A549 (cell line): ENCODE measurements at regions not wholly inside any gene's neighbourhood (a gene's known extent, or its start where the extent isn't known, plus 50 kb on each side); places are given as distances from the start of the nearest gene placed in this dataset.

Experiments
- ATAC-seq, 2 experiments: fragments of 200-7000 bp in 1 of 2; fragments of >200 bp in 1 of 2; cut with Nextera tagmentation in 1 of 2; cut with Tn5 transposase in 1 of 2; 3 replicates each; pipeline versions ENCODE4 v1.8.0 to v1.9.1; 2018 to 2020; ENCODE audit warnings: mild to moderate bottlenecking in 1 of 2, moderate library complexity in 1 of 2
- CTCF ChIA-PET: fragments of 300-600 bp; sonication (Branson Sonifier 250); formaldehyde crosslinking; extraction: SDS; loops from one replicate; lab custom pipeline; 2021; ENCODE audit warnings: antibody characterized with exemption, inconsistent platforms; lab: Yijun Ruan, JAX
- POLR2A ChIA-PET: fragments of 350-600 bp; formaldehyde crosslinking; extraction: SDS; loops from one replicate; lab custom pipeline; 2021; ENCODE audit warnings: antibody characterized with exemption, inconsistent platforms; lab: Yijun Ruan, JAX
- DNase-seq, 2 experiments: peaks; one replicate each; pipeline versions ENCODE4 v3.0.0 to v3.0.0-alpha.2; 2011 to 2016; ENCODE audit warnings: low read depth in 1 of 2, low spot score in 1 of 2
- FAIRE-seq: peaks from 2 replicates; lab custom pipeline; 2011; peaks lifted over from hg19 to GRCh38; lab: Jason Lieb, UNC
- H3K27ac ChIP-seq, 2 experiments: fragments of >200 bp; sonication (Bioruptor Twin); formaldehyde crosslinking; 3 replicates each; pipeline ENCODE4 v1.5.1; 2016 to 2017
- H3K4me1 ChIP-seq: fragments of >200 bp; sonication (Bioruptor Twin); formaldehyde crosslinking; 3 replicates; pipeline ENCODE4 v1.6.1; 2016
- H3K4me2 ChIP-seq: fragments of >200 bp; sonication (Bioruptor Twin); formaldehyde crosslinking; 3 replicates; pipeline ENCODE4 v1.6.1; 2016
- H3K4me3 ChIP-seq: fragments of >200 bp; sonication (Bioruptor Twin); formaldehyde crosslinking; 3 replicates; pipeline ENCODE4 v1.5.1; 2016
- H3K9me3 ChIP-seq: fragments of >200 bp; sonication (Bioruptor Twin); formaldehyde crosslinking; 3 replicates; pipeline ENCODE4 v1.6.1; 2016
- BCL3 ChIP-seq: fragments of >200 bp; sonication (Bioruptor Twin); formaldehyde crosslinking; IDR thresholded peaks from 3 replicates; pipeline ENCODE4 v1.6.1; 2016
- BHLHE40 ChIP-seq: IDR thresholded peaks from 2 replicates; pipeline ENCODE4 v1.6.1; 2012; ENCODE audit warnings: low read depth, low read length, inconsistent platforms
- CBX2 ChIP-seq: fragments of 200-600 bp; sonication (generic); IDR thresholded peaks from 2 replicates; pipeline ENCODE4 v1.6.1; 2016; ENCODE audit warnings: low read depth, mild to moderate bottlenecking, borderline replicate concordance
- CEBPB ChIP-seq, 2 experiments: fragments of >200 bp in 1 of 2; sonication (Bioruptor Twin) in 1 of 2; formaldehyde crosslinking in 1 of 2; IDR thresholded peaks; 2 replicates each; pipeline ENCODE4 v1.6.1; 2012 to 2016
- CHD2 ChIP-seq: fragments of 150-350 bp; IDR thresholded peaks from 2 replicates; pipeline ENCODE4 v1.6.1; 2014; ENCODE audit warnings: low read length; ENCODE audit not compliant: partially characterized antibody
- CTCF ChIP-seq: fragments of >200 bp; sonication (Bioruptor Twin); formaldehyde crosslinking; IDR thresholded peaks from 3 replicates; pipeline ENCODE4 v1.5.1; 2016
- EHF ChIP-seq: fragments of 250-450 bp; sonication (Bioruptor Pico); IDR thresholded peaks from 2 replicates; pipeline ENCODE4 v1.5.0; 2020; ENCODE audit warnings: mild to moderate bottlenecking
- EHMT2 ChIP-seq: fragments of 200-600 bp; sonication (generic); IDR thresholded peaks from 2 replicates; pipeline ENCODE4 v1.6.1; 2016; ENCODE audit warnings: antibody characterized with exemption, low read depth, mild to moderate bottlenecking, moderate library complexity
- EP300 ChIP-seq, 2 experiments: fragments of >200 bp; sonication (Bioruptor Twin); formaldehyde crosslinking; IDR thresholded peaks; 2 replicates in 1 of 2; 3 replicates in 1 of 2; pipeline ENCODE4 v1.6.1; 2016 to 2017
- ESRRA ChIP-seq: fragments of 150-350 bp; IDR thresholded peaks from 2 replicates; pipeline ENCODE4 v1.6.1; 2014; ENCODE audit warnings: mild to moderate bottlenecking, low read length, borderline replicate concordance
- GATA3 ChIP-seq: IDR thresholded peaks from 2 replicates; pipeline ENCODE4 v1.6.1; 2012; ENCODE audit warnings: borderline replicate concordance
- HDAC2 ChIP-seq: fragments of 200-600 bp; sonication (generic); IDR thresholded peaks from 2 replicates; pipeline ENCODE4 v1.6.1; 2016
- HES2 ChIP-seq: fragments of >200 bp; sonication (Bioruptor Twin); formaldehyde crosslinking; IDR thresholded peaks from 2 replicates; pipeline ENCODE4 v1.6.1; 2016
- HOXA7 ChIP-seq: fragments of 250-450 bp; sonication (Bioruptor Pico); IDR thresholded peaks from 2 replicates; pipeline ENCODE4 v1.5.0; 2020; ENCODE audit warnings: mild to moderate bottlenecking, moderate library complexity
- HOXB5 ChIP-seq: fragments of 250-450 bp; sonication (Bioruptor Pico); IDR thresholded peaks from 2 replicates; pipeline ENCODE4 v1.5.0; 2020; ENCODE audit warnings: mild to moderate bottlenecking, moderate library complexity
- JUNB ChIP-seq: fragments of >200 bp; sonication (Bioruptor Twin); formaldehyde crosslinking; IDR thresholded peaks from 2 replicates; pipeline ENCODE4 v1.6.1; 2016
- KDM1A ChIP-seq: fragments of 200-600 bp; sonication (generic); IDR thresholded peaks from 2 replicates; pipeline ENCODE4 v1.6.1; 2016; ENCODE audit warnings: low read depth, mild to moderate bottlenecking
- MAFK ChIP-seq: fragments of 450-650 bp; IDR thresholded peaks from 2 replicates; pipeline ENCODE4 v1.6.1; 2014; ENCODE audit not compliant: partially characterized antibody
- MAX ChIP-seq: IDR thresholded peaks from 2 replicates; pipeline ENCODE4 v1.6.1; 2012
- NFE2L2 ChIP-seq: fragments of 150-350 bp; conservative IDR thresholded peaks from 2 replicates; pipeline ENCODE4 v1.6.1; 2014; ENCODE audit warnings: low read length
- NR3C1 ChIP-seq: fragments of >200 bp; sonication (Bioruptor Twin); formaldehyde crosslinking; IDR thresholded peaks from 3 replicates; pipeline ENCODE4 v1.6.1; 2017
- PBX3 ChIP-seq: IDR thresholded peaks from 2 replicates; pipeline ENCODE4 v1.6.1; 2012
- PHF8 ChIP-seq: fragments of 200-600 bp; sonication (generic); IDR thresholded peaks from 2 replicates; pipeline ENCODE4 v1.6.1; 2016; ENCODE audit warnings: low read depth, mild to moderate bottlenecking, antibody characterized with exemption, moderate library complexity, borderline replicate concordance
- POLR2A ChIP-seq: IDR thresholded peaks from 2 replicates; pipeline ENCODE4 v1.6.1; 2012; ENCODE audit warnings: mild to moderate bottlenecking, low read length
- RARB ChIP-seq: fragments of 250-450 bp; sonication (Bioruptor Pico); IDR thresholded peaks from 2 replicates; pipeline ENCODE4 v1.8.0; 2021; ENCODE audit warnings: mild to moderate bottlenecking, moderate library complexity
- REST ChIP-seq: fragments of 200-600 bp; sonication (generic); IDR thresholded peaks from 2 replicates; pipeline ENCODE4 v1.6.1; 2016; ENCODE audit warnings: antibody characterized with exemption, mild to moderate bottlenecking, moderate library complexity
- RNF2 ChIP-seq: fragments of 200-600 bp; sonication (generic); IDR thresholded peaks from 2 replicates; pipeline ENCODE4 v1.6.1; 2016; ENCODE audit warnings: low read depth, mild to moderate bottlenecking, antibody characterized with exemption, moderate library complexity, borderline replicate concordance
- SMC3 ChIP-seq: fragments of >200 bp; sonication (Bioruptor Twin); formaldehyde crosslinking; IDR thresholded peaks from 3 replicates; pipeline ENCODE4 v1.6.1; 2018; ENCODE audit warnings: inconsistent platforms
- SREBF2 ChIP-seq: fragments of 450-650 bp; IDR thresholded peaks from 2 replicates; pipeline ENCODE4 v1.6.1; 2014; ENCODE audit warnings: mild to moderate bottlenecking, moderate library complexity
- TP53 ChIP-seq: fragments of 250-450 bp; sonication (Bioruptor Pico); IDR thresholded peaks from 2 replicates; pipeline ENCODE4 v1.5.0; 2021; ENCODE audit warnings: mild to moderate bottlenecking, moderate library complexity
- USF2 ChIP-seq: fragments of 450-650 bp; IDR thresholded peaks from 2 replicates; pipeline ENCODE4 v1.6.1; 2014; ENCODE audit warnings: antibody characterized with exemption
- ZNF302 ChIP-seq: fragments of 250-450 bp; sonication (Bioruptor Pico); IDR thresholded peaks from 2 replicates; pipeline ENCODE4 v1.9.0; 2021; ENCODE audit warnings: inconsistent platforms, mild to moderate bottlenecking, moderate library complexity
- WGBS: methylation state at CpG from one replicate; pipeline ENCODE4 v1.1.6; 2017; ENCODE audit errors: missing lambda C conversion rate; 5-methylcytosine and 5-hydroxymethylcytosine counted together

- DNase-seq, result no peak
- TF ChIP-seq RNF2 (no peak), POLR2A (no peak), MAX (no peak), SMC3 (no peak), CBX2 (no peak), CEBPB (IDR thresholded peaks at IDR 0.05) (no peak), RARB (no peak), GATA3 (no peak), HDAC2 (no peak), HOXA7 (CRISPR knock-in tag) (no peak), CHD2 (no peak), EHF (CRISPR knock-in tag) (no peak), CTCF (no peak), NFE2L2 (no peak), ESRRA (no peak), BCL3 (no peak), BHLHE40 (no peak), PHF8 (no peak), KDM1A (no peak), TP53 (CRISPR knock-in tag) (no peak)
- TF ChIP-seq, all 56 proteins: peak for 0
- ChIA-PET CTCF (no interaction called here), POLR2A (no interaction called here)
- Histone ChIP-seq H3K27ac (no peak overlapping the region), H3K4me2 (no peak overlapping the region), H3K4me3 (no peak overlapping the region), H3K9me3 (no peaks in the 10 kb centered on the region), H3K4me1 (no peaks in the 10 kb centered on the region)
- no peak; a peak in 1 of 6 replicates for ATAC-seq
- WGBS, result 42% methylated on average over 9 of the region's 9 CpGs
- FAIRE-seq, result no peak
Measured at GRCh38 chr6:163866192-163866591, 451.7 kb downstream of the QKI start.

GRCh38 chr6:163863565-163863964, 449.0 kb downstream of the QKI start:
- Histone ChIP-seq H3K4me3 (no peak overlapping the region), H3K4me2 (no peak overlapping the region), H3K27ac (no peak overlapping the region), H3K9me3 (no peaks in the 10 kb centered on the region), H3K4me1 (no peaks in the 10 kb centered on the region)
- 42% methylated on average over 6 of the region's 6 CpGs for WGBS
- no peak for DNase-seq
- no peak for FAIRE-seq
- ChIA-PET CTCF (no interaction called here), POLR2A (no interaction called here)
- ATAC-seq, result no peak
- TF ChIP-seq EP300 (IDR thresholded peaks at IDR 0.05) (no peak), EHF (CRISPR knock-in tag) (no peak), EHMT2 (no peak), HOXB5 (CRISPR knock-in tag) (no peak), JUNB (no peak), SREBF2 (no peak), NR3C1 (no peak), ZNF302 (no peak), PBX3 (no peak), CBX2 (no peak), MAFK (no peak), BCL3 (no peak), CHD2 (no peak), HES2 (no peak), HOXA7 (CRISPR knock-in tag) (no peak), USF2 (no peak), REST (no peak)
